B cell (primary cell): ENCODE measurements at regions not wholly inside any gene's neighbourhood (a gene's known extent, or its start where the extent isn't known, plus 50 kb on each side); places are given as distances from the start of the nearest gene placed in this dataset.

Source experiments
- ATAC-seq: fragments of 200-7000 bp; cut with Tn5 transposase; one replicate; pipeline ENCODE4 v1.10.0; 2021; ENCODE audit warnings: low read depth, mild to moderate bottlenecking, moderate number of reproducible peaks, moderate library complexity
- CTCF ChIA-PET: fragments of 350-600 bp; sonication (Branson Sonifier 250); formaldehyde crosslinking; loops from one replicate; lab custom pipeline; 2021; ENCODE audit warnings: antibody characterized with exemption, inconsistent platforms; lab: Charles Lee
- POLR2A ChIA-PET: fragments of 350-600 bp; sonication (Branson Sonifier 250); formaldehyde crosslinking; loops from one replicate; lab custom pipeline; 2021; ENCODE audit warnings: antibody characterized with exemption; lab: Charles Lee
- DNase-seq: peaks from one replicate; pipeline ENCODE4 v3.0.0; 2013
- H2AFZ ChIP-seq: 2 replicates; pipeline ENCODE4 v1.6.1; 2012; ENCODE audit warnings: mild to moderate bottlenecking, low read depth, low read length; ENCODE audit not compliant: insufficient read depth, poor library complexity, severe bottlenecking
- H3K27ac ChIP-seq, 2 donors: 1 replicate in 1 of 2; 2 replicates in 1 of 2; pipeline ENCODE4 v1.5.1; 2012 to 2013; ENCODE audit warnings: low read length in 2 of 2, mild to moderate bottlenecking in 2 of 2, moderate library complexity in 1 of 2
- H3K27me3 ChIP-seq, 4 experiments: fragments of 200-600 bp in 1 of 4; sonication (generic) in 1 of 4; replicated peaks in 1 of 4; 1 replicate in 2 of 4; 2 replicates in 2 of 4; pipeline versions ENCODE4 v1.6.1 to v1.7.0; 2013 to 2016; ENCODE audit warnings: low read length in 3 of 4, mild to moderate bottlenecking in 2 of 4, mixed read lengths in 1 of 4, moderate library complexity in 1 of 4; ENCODE audit not compliant: insufficient read depth in 4 of 4, control insufficient read depth in 3 of 4; ENCODE audit errors: control extremely low read depth in 1 of 4
- H3K36me3 ChIP-seq, 2 experiments: replicated peaks in 1 of 2; 1 replicate in 1 of 2; 2 replicates in 1 of 2; pipeline versions ENCODE4 v1.6.1 to v1.7.1; 2013; ENCODE audit warnings: low read length in 1 of 2; ENCODE audit not compliant: insufficient read depth in 2 of 2, control insufficient read depth in 1 of 2; ENCODE audit errors: control extremely low read depth in 1 of 2, extremely low read depth in 1 of 2
- H3K4me1 ChIP-seq, 2 donors: fragments of 200-600 bp in 1 of 2; sonication (generic) in 1 of 2; 1 replicate in 1 of 2; 2 replicates in 1 of 2; pipeline versions ENCODE4 v1.5.1 to v1.6.1; 2013 to 2017; ENCODE audit warnings: low read length in 2 of 2; ENCODE audit not compliant: control insufficient read depth in 2 of 2, insufficient read depth in 2 of 2
- H3K4me2 ChIP-seq: replicated peaks from 2 replicates; pipeline ENCODE3; 2012; ENCODE audit warnings: mild to moderate bottlenecking, low read depth, low read length; ENCODE audit not compliant: poor library complexity, severe bottlenecking
- H3K4me3 ChIP-seq, 5 experiments: fragments of 200-600 bp in 1 of 5; sonication (generic) in 1 of 5; 1 replicate in 3 of 5; 2 replicates in 2 of 5; pipeline versions ENCODE4 v1.5.1 to v1.7.0; 2011 to 2016; ENCODE audit warnings: low read length in 4 of 5, mild to moderate bottlenecking in 4 of 5, low read depth in 2 of 5, control low read depth in 1 of 5, moderate library complexity in 1 of 5; ENCODE audit not compliant: insufficient read depth in 1 of 5; ENCODE audit errors: control extremely low read depth in 1 of 5, extremely low read depth in 1 of 5
- H3K79me2 ChIP-seq: fragments of 200-600 bp; sonication (generic); one replicate; pipeline ENCODE4 v1.6.0; 2016; ENCODE audit warnings: low read length; ENCODE audit not compliant: control insufficient read depth, insufficient read depth
- H3K9ac ChIP-seq: fragments of 200-600 bp; sonication (generic); 2 replicates; pipeline ENCODE4 v1.6.1; 2017; ENCODE audit warnings: mild to moderate bottlenecking, low read length, moderate library complexity
- H3K9me3 ChIP-seq, 3 donors: one replicate each; pipeline versions ENCODE4 v1.6.1 to v1.7.1; 2013; ENCODE audit warnings: low read length in 2 of 3; ENCODE audit not compliant: control insufficient read depth in 2 of 3, insufficient read depth in 1 of 3; ENCODE audit errors: control extremely low read depth in 1 of 3
- H4K20me1 ChIP-seq: 2 replicates; pipeline ENCODE4 v1.6.0; 2012; ENCODE audit warnings: mild to moderate bottlenecking, low read length; ENCODE audit not compliant: insufficient read depth, control insufficient read depth, poor library complexity, severe bottlenecking
- H3K27ac Mint-ChIP-seq: one replicate; pipeline ENCODE4 v1.8.0; 2021; ENCODE audit warnings: mixed read lengths
- H3K27me3 Mint-ChIP-seq: one replicate; pipeline ENCODE4 v1.8.0; 2021; ENCODE audit warnings: mixed read lengths
- H3K4me1 Mint-ChIP-seq: one replicate; pipeline ENCODE4 v1.8.0; 2021; ENCODE audit warnings: mixed read lengths
- H3K4me3 Mint-ChIP-seq: one replicate; pipeline ENCODE4 v1.8.0; 2021; ENCODE audit warnings: mixed read lengths
- H3K9me3 Mint-ChIP-seq: one replicate; pipeline ENCODE4 v1.8.0; 2022; ENCODE audit warnings: mixed read lengths; ENCODE audit not compliant: insufficient read depth
- CTCF ChIP-seq: fragments of 200-600 bp; IDR thresholded peaks from one replicate; pipeline ENCODE4 v1.8.0; 2022; ENCODE audit warnings: antibody characterized with exemption, mild to moderate bottlenecking
- EZH2 ChIP-seq: IDR thresholded peaks from 2 replicates; pipeline ENCODE4 v1.6.1; 2012; ENCODE audit warnings: borderline replicate concordance, low read depth, mild to moderate bottlenecking, moderate library complexity, low read length; ENCODE audit not compliant: insufficient read depth, poor library complexity, severe bottlenecking
- WGBS: methylation state at CpG from one replicate; pipeline ENCODE4 v1.1.5; 2013; ENCODE audit warnings: missing lambda C conversion rate; ENCODE audit not compliant: insufficient coverage; 5-methylcytosine and 5-hydroxymethylcytosine counted together
- intact Hi-C: fragments of 100-400 bp; cut with micrococcal nuclease; formaldehyde crosslinking; loops from one replicate; pipeline ENCODE4 v1.10.0; 2022

DNA sequence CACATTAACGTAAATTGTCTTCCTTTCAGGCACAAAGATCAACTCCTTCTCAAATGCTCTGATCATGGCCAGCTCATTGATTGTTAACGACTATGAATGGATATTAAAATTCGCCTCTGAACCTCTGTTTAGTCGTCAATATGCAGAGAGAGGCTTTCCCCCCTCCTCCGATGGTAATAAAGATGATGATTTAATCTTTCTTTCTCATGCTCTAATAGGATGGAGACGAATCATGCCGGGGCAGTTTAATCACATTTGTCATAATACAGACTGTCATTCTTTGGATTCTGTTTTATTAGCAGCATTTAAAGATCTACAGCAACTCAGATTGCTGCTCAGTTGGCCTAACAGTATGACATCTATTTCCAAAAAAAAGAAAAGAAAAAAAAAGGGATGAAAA is 132.9 kb downstream of the SREK1 start:
- Histone ChIP-seq H3K79me2 (no peaks in the 10 kb centered on the region), H3K4me3 (no peak overlapping the region), H3K9me3 (no peaks in the 10 kb centered on the region), H3K4me1 (no peaks in the 10 kb centered on the region), H3K9ac (no peak overlapping the region), H3K27me3 (peaks cover 0 to 10% (median 1%) of the 10 kb centered on the region in 4 experiments), H3K27ac (no peak overlapping the region), H3K4me2 (no peak overlapping the region), H3K36me3 (no peaks in the 10 kb centered on the region), H4K20me1 (no peaks in the 10 kb centered on the region), H2AFZ (no peak overlapping the region)
- CTCF ChIA-PET = no interaction called here
- TF ChIP-seq CTCF (no peak), EZH2 (no peak)
- ATAC-seq (no peak), DNase-seq (no peak)
- 80% methylated on average over 3 of the region's 7 CpGs for WGBS
- intact Hi-C loops = no loop called here
- H3K4me3 Mint-ChIP-seq = no peak overlapping the region
- no peaks in the 10 kb centered on the region for H3K9me3 Mint-ChIP-seq
- POLR2A ChIA-PET = no interaction called here
- no peak overlapping the region for H3K27ac Mint-ChIP-seq
- H3K27me3 Mint-ChIP-seq = peaks cover 44% of the 10 kb centered on the region
- H3K4me1 Mint-ChIP-seq = no peaks in the 10 kb centered on the region

GRCh38 chr5:66277981-66278380 is 133.9 kb downstream of the SREK1 start:
- Histone ChIP-seq H3K9ac (no peak overlapping the region), H3K27me3 (peaks cover 0 to 10% (median 1%) of the 10 kb centered on the region in 4 experiments), H3K4me1 (no peaks in the 10 kb centered on the region), H3K79me2 (no peaks in the 10 kb centered on the region), H4K20me1 (no peaks in the 10 kb centered on the region), H3K4me2 (no peak overlapping the region), H2AFZ (no peak overlapping the region), H3K27ac (no peak overlapping the region), H3K4me3 (no peak overlapping the region), H3K9me3 (no peaks in the 10 kb centered on the region), H3K36me3 (no peaks in the 10 kb centered on the region)
- no peak for ATAC-seq
- 100% methylated on average over 1 of the region's 2 CpGs for WGBS
- Mint-ChIP-seq H3K9me3 (no peaks in the 10 kb centered on the region), H3K4me1 (no peaks in the 10 kb centered on the region), H3K27me3 (peaks cover 43% of the 10 kb centered on the region), H3K27ac (no peak overlapping the region), H3K4me3 (no peak overlapping the region)
- CTCF ChIA-PET = no interaction called here
- DNase-seq = no peak
- no peak for TF ChIP-seq EZH2
- TF ChIP-seq CTCF = no peak
- intact Hi-C loops = no loop called here
- POLR2A ChIA-PET = no interaction called here
